HUES64 (cell line): ENCODE measurements at regions not wholly inside any gene's neighbourhood (a gene's known extent, or its start where the extent isn't known, plus 50 kb on each side); places are given as distances from the start of the nearest gene placed in this dataset.
"Not testable (repeated sequence)": the region's sequence is repeated elsewhere in the genome, so short reads cannot be mapped to it uniquely, and the experiment has no call there.

Source experiments
- H3K27ac ChIP-seq: 2 replicates; pipeline ENCODE4 v1.7.0; 2013; ENCODE audit warnings: low read depth, low read length, inconsistent platforms
- H3K27me3 ChIP-seq: 2 replicates; pipeline ENCODE4 v1.6.1; 2013; ENCODE audit warnings: mild to moderate bottlenecking, low read length; ENCODE audit not compliant: insufficient read depth
- H3K36me3 ChIP-seq: 2 replicates; pipeline ENCODE4 v1.6.1; 2013; ENCODE audit warnings: mild to moderate bottlenecking, low read length; ENCODE audit not compliant: insufficient read depth
- H3K4me1 ChIP-seq: 2 replicates; pipeline ENCODE4 v1.6.1; 2013; ENCODE audit warnings: mild to moderate bottlenecking, low read length, moderate library complexity; ENCODE audit not compliant: insufficient read depth
- H3K4me3 ChIP-seq: 2 replicates; pipeline ENCODE4 v1.5.1; 2013; ENCODE audit warnings: mild to moderate bottlenecking, low read length, moderate library complexity
- H3K9ac ChIP-seq: 2 replicates; pipeline ENCODE4 v1.6.1; 2013; ENCODE audit warnings: mild to moderate bottlenecking, low read depth, low read length
- H3K9me3 ChIP-seq: 2 replicates; pipeline ENCODE4 v1.6.1; 2013; ENCODE audit warnings: low read depth, low read length; ENCODE audit not compliant: insufficient read depth
- WGBS: fragments of 150-250, 120-280 bp; methylation state at CpG from one replicate; pipeline ENCODE4 v1.1.7; 2013; ENCODE audit warnings: missing lambda C conversion rate; 5-methylcytosine and 5-hydroxymethylcytosine counted together

DNA sequence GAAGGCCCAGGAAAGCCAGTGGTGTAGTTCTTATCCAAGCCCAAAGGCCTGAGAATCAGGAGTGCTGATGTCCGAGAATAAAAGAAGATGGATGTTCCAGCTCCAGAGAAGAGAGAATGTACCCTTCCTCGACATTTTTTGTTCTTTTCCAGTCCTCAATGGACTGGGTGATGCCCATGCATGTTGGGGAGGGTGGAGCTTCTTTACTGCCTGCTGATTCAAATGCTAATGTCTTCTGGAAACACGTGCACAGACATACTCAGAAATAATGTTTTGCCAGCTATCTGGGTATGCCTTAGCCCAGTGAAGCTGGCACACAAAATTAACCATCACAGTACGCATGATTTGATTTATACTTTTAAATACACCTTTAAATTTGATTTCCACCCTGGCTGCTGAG is 61.5 kb upstream of the FOXE1 start:
- WGBS = 72% methylated on average over 4 of the region's 4 CpGs
- Histone ChIP-seq H3K27ac (no peak overlapping the region), H3K4me3 (no peak overlapping the region), H3K9me3 (peaks cover 5% of the 10 kb centered on the region), H3K27me3 (0 out of 2 replicates have a peak, but pooled peaks cover 6% of the 10 kb centered on the region), H3K36me3 (no peaks in the 10 kb centered on the region), H3K4me1 (no peaks in the 10 kb centered on the region), H3K9ac (no peak overlapping the region)

DNA sequence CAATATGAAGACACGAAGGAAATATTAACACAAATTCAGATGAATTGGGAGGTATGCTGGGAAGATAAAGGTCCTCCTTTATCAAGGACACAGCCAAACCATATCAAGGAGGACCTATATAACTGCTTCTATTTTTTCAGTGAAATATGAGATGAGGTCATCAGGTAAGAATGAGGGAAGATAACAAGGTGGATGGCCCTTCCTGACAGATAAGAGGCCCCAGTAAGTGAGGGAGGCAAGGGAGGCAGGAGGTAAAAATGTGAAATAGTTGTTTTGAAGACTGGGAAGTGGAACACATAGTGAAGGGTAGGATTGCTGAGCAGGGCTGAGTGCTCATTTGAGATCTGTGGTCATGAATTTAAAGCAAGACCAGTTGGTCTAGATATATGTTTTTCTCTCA is 60.0 kb upstream of the FOXE1 start:
- H3K9me3 ChIP-seq = peaks cover 5% of the 10 kb centered on the region
- whole genome bisulfite sequencing = no CpG with 5 or more reads among the region's 1 CpG
- 0 out of 2 replicates have a peak, but pooled peaks cover 6% of the 10 kb centered on the region for H3K27me3 ChIP-seq
- H3K9ac ChIP-seq = no peak overlapping the region
- H3K4me3 ChIP-seq = no peak overlapping the region
- no peaks in the 10 kb centered on the region for H3K36me3 ChIP-seq
- no peak overlapping the region for H3K27ac ChIP-seq
- no peaks in the 10 kb centered on the region for H3K4me1 ChIP-seq

DNA sequence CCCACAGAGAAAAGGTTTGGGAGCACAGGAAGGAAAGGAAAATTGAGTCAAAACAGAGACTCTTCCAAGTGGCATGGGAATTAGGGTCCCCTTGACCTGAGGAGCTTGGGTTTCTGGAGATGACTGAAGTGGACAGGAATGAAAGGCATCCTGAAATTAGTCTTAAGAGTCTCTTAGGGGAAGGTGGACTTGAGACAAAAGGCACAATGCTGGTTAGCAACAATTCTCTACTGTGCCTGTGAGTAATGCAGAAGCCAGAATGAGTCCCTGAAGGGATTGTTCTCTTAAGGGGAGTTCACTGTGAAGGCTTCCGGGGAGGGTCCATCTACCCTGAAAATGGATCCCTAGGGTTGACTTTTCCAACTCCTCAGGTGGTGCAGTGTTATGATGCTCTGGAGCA is 58.4 kb upstream of the FOXE1 start:
- 83% methylated on average over 1 of the region's 1 CpG for WGBS
- Histone ChIP-seq H3K9me3 (peaks cover 5% of the 10 kb centered on the region), H3K4me3 (no peak overlapping the region), H3K27ac (no peak overlapping the region), H3K9ac (no peak overlapping the region), H3K27me3 (0 out of 2 replicates have a peak, but pooled peaks cover 4% of the 10 kb centered on the region), H3K36me3 (no peaks in the 10 kb centered on the region), H3K4me1 (no peaks in the 10 kb centered on the region)

DNA sequence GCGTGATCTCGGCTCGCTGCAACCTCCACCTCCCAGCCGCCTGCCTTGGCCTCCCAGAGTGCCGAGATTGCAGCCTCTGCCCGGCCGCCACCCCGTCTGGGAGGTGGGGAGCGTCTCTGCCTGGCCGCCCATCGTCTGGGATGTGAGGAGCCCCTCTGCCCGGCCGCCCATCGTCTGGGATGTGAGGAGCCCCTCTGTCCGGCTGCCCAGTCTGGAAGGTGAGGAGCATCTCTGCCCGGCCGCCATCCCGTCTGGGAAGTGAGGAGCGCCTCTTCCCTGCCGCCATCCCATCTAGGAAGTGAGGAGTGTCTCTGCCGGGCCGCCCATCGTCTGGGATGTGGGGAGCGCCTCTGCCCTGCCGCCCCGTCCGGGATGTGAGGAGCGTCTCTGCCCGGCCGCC is 56.9 kb upstream of the FOXE1 start:
- H3K9me3 ChIP-seq, H3K9ac ChIP-seq, H3K4me3 ChIP-seq, H3K36me3 ChIP-seq, H3K27me3 ChIP-seq, H3K27ac ChIP-seq, H3K4me1 ChIP-seq: not testable (repeated sequence)
- 97% methylated on average over 28 of the region's 30 CpGs for WGBS

DNA sequence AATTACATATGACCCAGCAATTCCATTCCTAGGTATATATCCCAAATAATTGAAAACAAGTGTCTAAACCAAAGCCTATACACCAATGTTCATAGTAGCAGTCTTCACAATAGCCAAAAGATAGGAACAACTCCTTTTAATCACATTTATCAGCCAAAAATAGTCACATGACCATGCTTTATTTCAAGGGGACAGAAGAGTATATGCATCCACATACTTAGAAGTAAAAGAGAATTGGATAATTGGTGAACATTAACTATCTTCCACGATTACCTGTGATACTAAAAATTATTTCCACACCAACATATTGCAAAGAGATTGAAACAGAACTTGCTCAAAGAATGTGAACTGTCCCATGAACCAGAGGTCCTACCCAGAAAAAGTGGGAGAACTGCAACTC is 51.8 kb upstream of the FOXE1 start:
- 86% methylated on average over 1 of the region's 1 CpG for WGBS
- no peak overlapping the region for H3K4me3 ChIP-seq
- H3K36me3 ChIP-seq = no peaks in the 10 kb centered on the region
- H3K4me1 ChIP-seq = no peaks in the 10 kb centered on the region
- H3K27ac ChIP-seq = no peak overlapping the region
- H3K27me3 ChIP-seq = peaks cover 23% of the 10 kb centered on the region
- H3K9ac ChIP-seq = no peak overlapping the region
- H3K9me3 ChIP-seq = no peaks in the 10 kb centered on the region

DNA sequence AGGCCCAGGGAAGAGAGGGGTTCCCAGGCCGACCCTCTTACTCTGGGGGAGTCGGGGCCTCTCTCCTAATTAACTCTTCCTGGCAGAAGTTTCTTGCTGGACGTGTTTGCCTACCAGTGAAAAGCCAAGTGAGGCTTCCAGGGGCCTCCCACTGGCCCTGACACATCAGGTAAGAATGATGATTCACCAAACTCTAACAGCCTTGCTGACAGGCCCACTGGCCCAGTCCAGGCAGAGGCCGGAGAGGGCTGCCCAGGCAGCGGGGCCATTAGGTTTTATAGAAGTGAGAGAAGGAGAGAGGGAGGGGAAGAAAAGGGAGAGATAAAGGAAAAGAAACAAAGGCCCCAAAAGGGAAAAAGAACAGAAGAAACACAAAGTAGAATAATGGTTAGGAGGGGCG is 50.8 kb upstream of the FOXE1 start:
- peaks cover 33% of the 10 kb centered on the region for H3K27me3 ChIP-seq
- H3K9ac ChIP-seq = no peak overlapping the region
- H3K9me3 ChIP-seq = no peaks in the 10 kb centered on the region
- WGBS = 62% methylated on average over 6 of the region's 6 CpGs
- H3K4me3 ChIP-seq = no peak overlapping the region
- H3K4me1 ChIP-seq = no peaks in the 10 kb centered on the region
- H3K36me3 ChIP-seq = no peaks in the 10 kb centered on the region
- no peak overlapping the region for H3K27ac ChIP-seq

DNA sequence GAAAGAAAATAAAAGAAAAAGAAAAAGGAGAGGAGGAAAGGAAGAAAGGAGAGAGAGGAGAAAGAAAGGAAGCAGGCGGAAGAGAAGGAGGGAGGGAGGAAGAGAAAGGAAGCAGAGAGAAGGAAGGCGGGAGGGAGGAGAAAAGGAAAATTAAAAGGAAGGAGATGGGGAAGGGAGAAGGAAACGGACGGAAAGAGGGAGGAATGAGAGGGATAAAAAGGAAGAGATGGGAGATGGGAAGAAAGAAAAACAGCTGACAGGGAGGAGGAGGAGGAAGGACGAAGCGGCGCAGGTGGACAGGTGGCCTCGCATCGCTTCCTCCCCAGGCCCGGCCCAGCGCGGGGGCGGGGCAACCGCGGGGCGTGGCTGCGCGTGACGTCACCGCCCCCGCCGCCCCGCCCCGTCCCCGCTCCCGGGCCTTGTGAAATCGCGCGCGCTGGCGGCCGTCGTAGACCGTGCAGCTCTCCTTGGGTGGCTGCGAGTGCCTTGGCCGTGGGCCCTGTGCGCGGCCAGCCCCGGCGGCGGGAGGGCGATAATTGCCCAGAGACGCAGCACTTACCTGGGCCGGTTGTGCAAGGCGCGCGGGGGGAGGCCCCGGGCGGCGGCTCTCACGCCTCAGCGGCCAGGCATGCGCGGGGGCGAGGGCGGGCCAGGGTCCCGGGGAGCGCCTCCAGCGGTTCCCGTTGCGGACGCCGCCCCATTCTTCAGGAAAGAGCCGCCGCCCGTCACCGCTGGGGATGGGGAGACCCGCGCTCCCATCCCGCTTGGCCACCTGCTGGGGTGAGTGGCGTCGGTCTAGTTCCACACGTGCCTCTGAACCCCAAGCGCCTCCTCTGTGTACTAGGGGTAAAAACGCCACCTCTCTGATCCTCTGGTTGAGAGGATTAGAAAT is 49.6 kb upstream of the FOXE1 start:
- Histone ChIP-seq H3K9ac (peak overlapping the region; percentile 76), H3K36me3 (no peaks in the 10 kb centered on the region), H3K4me1 (peaks cover 9% of the 10 kb centered on the region; the same call in 1 of the 2 replicates), H3K4me3 (peak overlapping the region; percentile 71), H3K27me3 (peaks cover 41% of the 10 kb centered on the region), H3K27ac (peak overlapping the region; percentile 66; the same call in 1 of the 2 replicates), H3K9me3 (no peaks in the 10 kb centered on the region)
- WGBS = 2% methylated on average over 75 of the region's 75 CpGs
